A549 (cell line): ENCODE measurements at regions not wholly inside any gene's neighbourhood (a gene's known extent, or its start where the extent isn't known, plus 50 kb on each side); places are given as distances from the start of the nearest gene placed in this dataset.

ENCODE experiments used
- ATAC-seq, 2 experiments: fragments of 200-7000 bp in 1 of 2; fragments of >200 bp in 1 of 2; cut with Nextera tagmentation in 1 of 2; cut with Tn5 transposase in 1 of 2; 3 replicates each; pipeline versions ENCODE4 v1.8.0 to v1.9.1; 2018 to 2020; ENCODE audit warnings: mild to moderate bottlenecking in 1 of 2, moderate library complexity in 1 of 2
- CTCF ChIA-PET: fragments of 300-600 bp; sonication (Branson Sonifier 250); formaldehyde crosslinking; extraction: SDS; loops from one replicate; lab custom pipeline; 2021; ENCODE audit warnings: antibody characterized with exemption, inconsistent platforms; lab: Yijun Ruan, JAX
- POLR2A ChIA-PET: fragments of 350-600 bp; formaldehyde crosslinking; extraction: SDS; loops from one replicate; lab custom pipeline; 2021; ENCODE audit warnings: antibody characterized with exemption, inconsistent platforms; lab: Yijun Ruan, JAX
- DNase-seq, 2 experiments: peaks; one replicate each; pipeline versions ENCODE4 v3.0.0 to v3.0.0-alpha.2; 2011 to 2016; ENCODE audit warnings: low read depth in 1 of 2, low spot score in 1 of 2
- FAIRE-seq: peaks from 2 replicates; lab custom pipeline; 2011; peaks lifted over from hg19 to GRCh38; lab: Jason Lieb, UNC
- H3K27ac ChIP-seq, 2 experiments: fragments of >200 bp; sonication (Bioruptor Twin); formaldehyde crosslinking; 3 replicates each; pipeline ENCODE4 v1.5.1; 2016 to 2017
- H3K4me1 ChIP-seq: fragments of >200 bp; sonication (Bioruptor Twin); formaldehyde crosslinking; 3 replicates; pipeline ENCODE4 v1.6.1; 2016
- H3K4me2 ChIP-seq: fragments of >200 bp; sonication (Bioruptor Twin); formaldehyde crosslinking; 3 replicates; pipeline ENCODE4 v1.6.1; 2016
- H3K4me3 ChIP-seq: fragments of >200 bp; sonication (Bioruptor Twin); formaldehyde crosslinking; 3 replicates; pipeline ENCODE4 v1.5.1; 2016
- H3K9me3 ChIP-seq: fragments of >200 bp; sonication (Bioruptor Twin); formaldehyde crosslinking; 3 replicates; pipeline ENCODE4 v1.6.1; 2016
- CBX8 ChIP-seq: fragments of 200-600 bp; sonication (generic); IDR thresholded peaks from 2 replicates; pipeline ENCODE4 v1.6.1; 2016
- CEBPB ChIP-seq, 2 experiments: fragments of >200 bp in 1 of 2; sonication (Bioruptor Twin) in 1 of 2; formaldehyde crosslinking in 1 of 2; IDR thresholded peaks; 2 replicates each; pipeline ENCODE4 v1.6.1; 2012 to 2016
- CHD4 ChIP-seq: fragments of 200-600 bp; sonication (generic); IDR thresholded peaks from 2 replicates; pipeline ENCODE4 v1.6.1; 2016; ENCODE audit warnings: antibody characterized with exemption, mild to moderate bottlenecking, borderline replicate concordance
- CTCF ChIP-seq: fragments of >200 bp; sonication (Bioruptor Twin); formaldehyde crosslinking; IDR thresholded peaks from 3 replicates; pipeline ENCODE4 v1.5.1; 2016
- EHF ChIP-seq: fragments of 250-450 bp; sonication (Bioruptor Pico); IDR thresholded peaks from 2 replicates; pipeline ENCODE4 v1.5.0; 2020; ENCODE audit warnings: mild to moderate bottlenecking
- EP300 ChIP-seq, 2 experiments: fragments of >200 bp; sonication (Bioruptor Twin); formaldehyde crosslinking; IDR thresholded peaks; 2 replicates in 1 of 2; 3 replicates in 1 of 2; pipeline ENCODE4 v1.6.1; 2016 to 2017
- FOSL2 ChIP-seq, 2 experiments: fragments of 450-650 bp in 1 of 2; fragments of >200 bp in 1 of 2; sonication (Bioruptor Twin) in 1 of 2; formaldehyde crosslinking; IDR thresholded peaks; 2 replicates each; pipeline versions ENCODE4 v1.5.0 to v1.6.1; 2016 to 2020; ENCODE audit warnings: mild to moderate bottlenecking in 1 of 2, moderate library complexity in 1 of 2
- GATA3 ChIP-seq: IDR thresholded peaks from 2 replicates; pipeline ENCODE4 v1.6.1; 2012; ENCODE audit warnings: borderline replicate concordance
- HEYL ChIP-seq: fragments of 250-450 bp; sonication (Bioruptor Pico); IDR thresholded peaks from 2 replicates; pipeline ENCODE4 v1.8.0; 2021; ENCODE audit warnings: mild to moderate bottlenecking, moderate library complexity
- KDM1A ChIP-seq: fragments of 200-600 bp; sonication (generic); IDR thresholded peaks from 2 replicates; pipeline ENCODE4 v1.6.1; 2016; ENCODE audit warnings: low read depth, mild to moderate bottlenecking
- MAFK ChIP-seq: fragments of 450-650 bp; IDR thresholded peaks from 2 replicates; pipeline ENCODE4 v1.6.1; 2014; ENCODE audit not compliant: partially characterized antibody
- MAX ChIP-seq: IDR thresholded peaks from 2 replicates; pipeline ENCODE4 v1.6.1; 2012
- MAZ ChIP-seq: fragments of 150-350 bp; IDR thresholded peaks from 2 replicates; pipeline ENCODE4 v1.6.1; 2014; ENCODE audit warnings: antibody characterized with exemption, low read depth, low read length, borderline replicate concordance
- POLR2A ChIP-seq: IDR thresholded peaks from 2 replicates; pipeline ENCODE4 v1.6.1; 2012; ENCODE audit warnings: mild to moderate bottlenecking, low read length
- RARB ChIP-seq: fragments of 250-450 bp; sonication (Bioruptor Pico); IDR thresholded peaks from 2 replicates; pipeline ENCODE4 v1.8.0; 2021; ENCODE audit warnings: mild to moderate bottlenecking, moderate library complexity
- RNF2 ChIP-seq: fragments of 200-600 bp; sonication (generic); IDR thresholded peaks from 2 replicates; pipeline ENCODE4 v1.6.1; 2016; ENCODE audit warnings: low read depth, mild to moderate bottlenecking, antibody characterized with exemption, moderate library complexity, borderline replicate concordance
- SREBF2 ChIP-seq: fragments of 450-650 bp; IDR thresholded peaks from 2 replicates; pipeline ENCODE4 v1.6.1; 2014; ENCODE audit warnings: mild to moderate bottlenecking, moderate library complexity
- USF2 ChIP-seq: fragments of 450-650 bp; IDR thresholded peaks from 2 replicates; pipeline ENCODE4 v1.6.1; 2014; ENCODE audit warnings: antibody characterized with exemption
- ZFP36 ChIP-seq: fragments of 450-650 bp; IDR thresholded peaks from 2 replicates; pipeline ENCODE4 v1.6.1; 2014; ENCODE audit warnings: borderline replicate concordance; ENCODE audit not compliant: partially characterized antibody
- ZNF302 ChIP-seq: fragments of 250-450 bp; sonication (Bioruptor Pico); IDR thresholded peaks from 2 replicates; pipeline ENCODE4 v1.9.0; 2021; ENCODE audit warnings: inconsistent platforms, mild to moderate bottlenecking, moderate library complexity
- WGBS: methylation state at CpG from one replicate; pipeline ENCODE4 v1.1.6; 2017; ENCODE audit errors: missing lambda C conversion rate; 5-methylcytosine and 5-hydroxymethylcytosine counted together

GRCh38 chr1:74895411-74895810, 162.5 kb downstream of the TYW3 start:
- WGBS = 10% methylated on average over 3 of the region's 3 CpGs
- no peak for DNase-seq
- Histone ChIP-seq H3K4me2 (no peak overlapping the region), H3K27ac (no peak overlapping the region), H3K4me1 (no peaks in the 10 kb centered on the region)
- TF ChIP-seq MAX = no peak
- TF ChIP-seq, all 56 proteins: peak for 0
- ChIA-PET CTCF (no interaction called here), POLR2A (no interaction called here)
- no peak for FAIRE-seq
- H3K9me3 ChIP-seq = no peaks in the 10 kb centered on the region
- no peak for ATAC-seq
- no peak overlapping the region for H3K4me3 ChIP-seq

GRCh38 chr1:74908131-74908530, 175.2 kb downstream of the TYW3 start:
- Histone ChIP-seq H3K4me2 (no peak overlapping the region), H3K4me1 (no peaks in the 10 kb centered on the region), H3K27ac (no peak overlapping the region), H3K9me3 (no peaks in the 10 kb centered on the region), H3K4me3 (no peak overlapping the region)
- DNase-seq (no peak), ATAC-seq (no peak), FAIRE-seq (no peak)
- TF ChIP-seq RARB (CRISPR knock-in tag) (no peak), CHD4 (no peak), USF2 (no peak), CTCF (no peak), RNF2 (no peak), EP300 (IDR thresholded peaks at IDR 0.05) (no peak), GATA3 (no peak), FOSL2 (IDR thresholded peaks at IDR 0.05) (no peak), FOSL2 (CRISPR knock-in tag; IDR thresholded peaks at IDR 0.05) (no peak)
- ChIA-PET POLR2A (no interaction called here), CTCF (no interaction called here)

GRCh38 chr1:74908797-74909196, 175.8 kb downstream of the TYW3 start:
- no peak for DNase-seq
- Histone ChIP-seq H3K27ac (no peak overlapping the region), H3K4me2 (no peak overlapping the region)
- FAIRE-seq = no peak
- ATAC-seq = no peak
- POLR2A ChIA-PET = no interaction called here
- CTCF ChIA-PET = no interaction called here
- TF ChIP-seq SREBF2 = no peak
- TF ChIP-seq HEYL (CRISPR knock-in tag) = no peak
- TF ChIP-seq ZFP36 = no peak
- TF ChIP-seq KDM1A = no peak
- no peak for TF ChIP-seq MAFK
- TF ChIP-seq CBX8 = no peak
- no peak for TF ChIP-seq RNF2
- no peak for TF ChIP-seq MAX
- no peak for TF ChIP-seq EP300 (IDR thresholded peaks at IDR 0.05)
- no peak for TF ChIP-seq CHD4
- TF ChIP-seq MAZ = no peak
- TF ChIP-seq POLR2A = no peak
- TF ChIP-seq EHF = no peak
- no peak for TF ChIP-seq CEBPB (IDR thresholded peaks at IDR 0.05)
- no peak for TF ChIP-seq ZNF302 (CRISPR knock-in tag)
- TF ChIP-seq, all 56 proteins: peak for 0
- WGBS = 0% methylated on average over 1 of the region's 1 CpG
- Histone ChIP-seq H3K4me1 (no peaks in the 10 kb centered on the region), H3K9me3 (no peaks in the 10 kb centered on the region), H3K4me3 (no peak overlapping the region)

- H3K9me3 ChIP-seq = no peaks in the 10 kb centered on the region
- no peak overlapping the region for H3K4me3 ChIP-seq
- no peak overlapping the region for H3K27ac ChIP-seq
- TF ChIP-seq SREBF2 (no peak), USF2 (no peak), HEYL (CRISPR knock-in tag) (no peak)
- ChIA-PET CTCF (no interaction called here), POLR2A (no interaction called here)
- 22% methylated on average over 3 of the region's 3 CpGs for WGBS
- DNase-seq (no peak), ATAC-seq (no peak), FAIRE-seq (no peak)
- H3K4me2 ChIP-seq = no peak overlapping the region
- H3K4me1 ChIP-seq = no peaks in the 10 kb centered on the region
These were observed 181.0 kb downstream of the TYW3 start for GRCh38 chr1:74913978-74914377.
